Colonic mucosa (tissue), 4 donors: ENCODE measurements at regions not wholly inside any gene's neighbourhood (a gene's known extent, or its start where the extent isn't known, plus 50 kb on each side); places are given as distances from the start of the nearest gene placed in this dataset.

Experiments
- DNase-seq: peaks from one replicate; pipeline ENCODE4 v3.0.0-alpha.2; 2020
- H3K27ac ChIP-seq: fragments of 200-600 bp; one replicate; pipeline ENCODE4 v1.8.0; 2021
- H3K27me3 ChIP-seq: fragments of 200-600 bp; one replicate; pipeline ENCODE4 v1.8.0; 2021
- H3K36me3 ChIP-seq: fragments of 200-600 bp; one replicate; pipeline ENCODE4 v1.8.0; 2021
- H3K4me1 ChIP-seq: fragments of 200-600 bp; one replicate; pipeline ENCODE4 v1.8.0; 2021; ENCODE audit warnings: mild to moderate bottlenecking
- H3K4me3 ChIP-seq: fragments of 200-600 bp; one replicate; pipeline ENCODE4 v1.8.0; 2021
- H3K9ac ChIP-seq, 2 donors: one replicate each; pipeline ENCODE4 v1.7.0; 2013; ENCODE audit warnings: control low read depth in 2 of 2, low read depth in 2 of 2, low read length in 2 of 2
- H3K9me3 ChIP-seq: fragments of 200-600 bp; one replicate; pipeline ENCODE4 v1.8.0; 2021
- intact Hi-C: fragments of 100-400 bp; cut with DNase I; formaldehyde crosslinking; loops from one replicate; pipeline ENCODE4 v1.14.1; 2022
- TF ChIP-seq, protein P1 (sequence below): fragments of 200-600 bp; IDR thresholded peaks from one replicate; pipeline ENCODE4 v1.8.0; 2022; ENCODE audit warnings: antibody characterized with exemption, mild to moderate bottlenecking
- donor health status: healthy.
- donor health status: DM: no; HTN: no; CAD: no.
- donor health status: DM: no; HTN: no; CAD: no.

- no peaks in the 10 kb centered on the region for H3K4me1 ChIP-seq
- no peaks in the 10 kb centered on the region for H3K27me3 ChIP-seq
- H3K9me3 ChIP-seq, result no peaks in the 10 kb centered on the region
- no peak overlapping the region for H3K4me3 ChIP-seq
- TF ChIP-seq, protein P1, sequence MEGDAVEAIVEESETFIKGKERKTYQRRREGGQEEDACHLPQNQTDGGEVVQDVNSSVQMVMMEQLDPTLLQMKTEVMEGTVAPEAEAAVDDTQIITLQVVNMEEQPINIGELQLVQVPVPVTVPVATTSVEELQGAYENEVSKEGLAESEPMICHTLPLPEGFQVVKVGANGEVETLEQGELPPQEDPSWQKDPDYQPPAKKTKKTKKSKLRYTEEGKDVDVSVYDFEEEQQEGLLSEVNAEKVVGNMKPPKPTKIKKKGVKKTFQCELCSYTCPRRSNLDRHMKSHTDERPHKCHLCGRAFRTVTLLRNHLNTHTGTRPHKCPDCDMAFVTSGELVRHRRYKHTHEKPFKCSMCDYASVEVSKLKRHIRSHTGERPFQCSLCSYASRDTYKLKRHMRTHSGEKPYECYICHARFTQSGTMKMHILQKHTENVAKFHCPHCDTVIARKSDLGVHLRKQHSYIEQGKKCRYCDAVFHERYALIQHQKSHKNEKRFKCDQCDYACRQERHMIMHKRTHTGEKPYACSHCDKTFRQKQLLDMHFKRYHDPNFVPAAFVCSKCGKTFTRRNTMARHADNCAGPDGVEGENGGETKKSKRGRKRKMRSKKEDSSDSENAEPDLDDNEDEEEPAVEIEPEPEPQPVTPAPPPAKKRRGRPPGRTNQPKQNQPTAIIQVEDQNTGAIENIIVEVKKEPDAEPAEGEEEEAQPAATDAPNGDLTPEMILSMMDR, result no peak
- no peak overlapping the region for H3K27ac ChIP-seq
- H3K9ac ChIP-seq, result no peak overlapping the region
- intact Hi-C loops, result no loop called here
- H3K36me3 ChIP-seq, result no peaks in the 10 kb centered on the region
- no peak for DNase-seq
Measured at GRCh38 chr10:118840776-118841468, 86.2 kb upstream of the CACUL1 start.

- TF ChIP-seq, protein P1, result no peak
- DNase-seq, result no peak
- Histone ChIP-seq H3K9me3 (no peaks in the 10 kb centered on the region), H3K27me3 (no peaks in the 10 kb centered on the region), H3K4me3 (no peak overlapping the region), H3K9ac (no peak overlapping the region), H3K4me1 (no peaks in the 10 kb centered on the region), H3K36me3 (no peaks in the 10 kb centered on the region), H3K27ac (no peak overlapping the region)
- intact Hi-C loops, result no loop called here
Measured at GRCh38 chr10:118841881-118842605, 87.3 kb upstream of the CACUL1 start.

- Histone ChIP-seq H3K27ac (no peak overlapping the region), H3K9me3 (no peaks in the 10 kb centered on the region), H3K36me3 (no peaks in the 10 kb centered on the region), H3K4me3 (no peak overlapping the region), H3K9ac (no peak overlapping the region), H3K4me1 (no peaks in the 10 kb centered on the region), H3K27me3 (no peaks in the 10 kb centered on the region)
- intact Hi-C loops, result no loop called here
- TF ChIP-seq, protein P1, result no peak
- no peak for DNase-seq
Measured at GRCh38 chr10:118842843-118843624, 88.3 kb upstream of the CACUL1 start.

DNA sequence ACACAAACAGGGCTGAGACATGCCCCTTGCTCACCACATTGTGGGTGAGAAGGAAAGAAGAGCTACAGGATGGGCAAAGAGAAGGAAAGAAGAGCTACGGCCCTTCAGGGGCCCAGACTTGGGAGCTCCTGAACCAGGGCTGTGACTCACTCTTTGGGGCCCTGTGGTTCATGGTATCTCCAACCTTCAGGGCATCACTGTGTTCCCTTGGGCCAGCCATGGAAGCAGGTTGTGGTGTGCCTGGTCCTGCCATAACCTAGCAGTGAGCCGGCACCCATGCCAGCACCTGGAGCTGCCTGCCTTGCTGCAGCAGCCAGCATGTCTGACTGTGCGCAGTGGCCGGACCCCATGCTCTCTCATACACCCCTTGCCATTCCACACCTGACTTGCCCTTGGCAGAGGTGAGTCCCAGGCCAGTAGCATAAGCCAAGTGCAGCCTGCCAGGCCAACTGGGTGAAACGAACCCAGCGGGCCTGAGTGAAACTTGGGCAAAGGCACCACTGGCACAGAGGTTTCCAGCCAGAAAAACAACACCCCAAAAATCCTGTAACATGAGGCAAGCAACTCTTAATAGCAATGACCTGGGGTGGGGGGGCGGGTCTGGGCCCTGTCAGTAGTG is 89.0 kb upstream of the CACUL1 start:
- intact Hi-C loops, result no loop called here
- no peak overlapping the region for H3K27ac ChIP-seq
- no peak for DNase-seq

More for the DNA sequence above, 89.0 kb upstream of the CACUL1 start:
- H3K27me3 ChIP-seq, result no peaks in the 10 kb centered on the region
- H3K4me1 ChIP-seq, result no peaks in the 10 kb centered on the region
- H3K9me3 ChIP-seq, result no peaks in the 10 kb centered on the region
- TF ChIP-seq, protein P1, result no peak
- no peak overlapping the region for H3K4me3 ChIP-seq
- no peaks in the 10 kb centered on the region for H3K36me3 ChIP-seq
- no peak overlapping the region for H3K9ac ChIP-seq
